ENCODE measurements at regions not wholly inside any gene's neighbourhood (a gene's known extent, or its start where the extent isn't known, plus 50 kb on each side); places are given as distances from the start of the nearest gene placed in this dataset.

GRCh38 chr3:81884791-81885190 lies 123.3 kb upstream of the GBE1 start:
- TF ChIP-seq BHLHE40 (IDR thresholded peaks at IDR 0.05; ENCODE audit: borderline replicate concordance) (no peak), ARNT (IDR thresholded peaks at IDR 0.05) (no peak), FOXM1 (IDR thresholded peaks at IDR 0.05; ENCODE audit: borderline replicate concordance) (no peak), FOXK2 (IDR thresholded peaks at IDR 0.05) (no peak), SUZ12 (IDR thresholded peaks at IDR 0.05) (no peak)

Data from HEK293T (cell line).